ENCODE measurements at regions not wholly inside any gene's neighbourhood (a gene's known extent, or its start where the extent isn't known, plus 50 kb on each side); places are given as distances from the start of the nearest gene placed in this dataset.

DNA sequence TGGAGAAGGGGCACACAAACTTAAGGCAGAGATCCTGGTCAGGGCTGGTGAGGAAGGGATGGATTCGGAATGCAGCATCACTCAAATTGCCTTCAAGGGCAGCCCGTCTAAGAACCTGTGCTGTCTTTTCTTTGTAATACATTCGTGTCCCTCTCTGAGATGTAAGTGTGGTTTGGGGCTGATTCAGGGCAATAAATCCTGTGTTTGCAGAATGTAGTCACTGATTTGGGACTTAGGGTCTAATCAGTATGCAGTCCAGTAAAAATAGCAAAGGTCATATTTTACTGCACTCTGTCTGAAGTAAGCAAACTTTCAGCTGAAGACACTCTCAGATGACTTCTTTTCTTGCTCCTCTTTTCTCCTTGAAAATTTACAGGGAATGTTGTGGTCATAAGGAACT is 93.8 kb upstream of the C1QTNF9B start:
- H3K4me1 Mint-ChIP-seq (ENCODE audit: low read depth) = no peaks in the 10 kb centered on the region
- H3K9me3 Mint-ChIP-seq = no peaks in the 10 kb centered on the region
- no peaks in the 10 kb centered on the region for H3K36me3 Mint-ChIP-seq (ENCODE audit: low read depth)
- peaks cover 15% of the 10 kb centered on the region for H3K27me3 Mint-ChIP-seq
- no peak overlapping the region for H3K27ac Mint-ChIP-seq
- H3K4me3 Mint-ChIP-seq = no peak overlapping the region

DNA sequence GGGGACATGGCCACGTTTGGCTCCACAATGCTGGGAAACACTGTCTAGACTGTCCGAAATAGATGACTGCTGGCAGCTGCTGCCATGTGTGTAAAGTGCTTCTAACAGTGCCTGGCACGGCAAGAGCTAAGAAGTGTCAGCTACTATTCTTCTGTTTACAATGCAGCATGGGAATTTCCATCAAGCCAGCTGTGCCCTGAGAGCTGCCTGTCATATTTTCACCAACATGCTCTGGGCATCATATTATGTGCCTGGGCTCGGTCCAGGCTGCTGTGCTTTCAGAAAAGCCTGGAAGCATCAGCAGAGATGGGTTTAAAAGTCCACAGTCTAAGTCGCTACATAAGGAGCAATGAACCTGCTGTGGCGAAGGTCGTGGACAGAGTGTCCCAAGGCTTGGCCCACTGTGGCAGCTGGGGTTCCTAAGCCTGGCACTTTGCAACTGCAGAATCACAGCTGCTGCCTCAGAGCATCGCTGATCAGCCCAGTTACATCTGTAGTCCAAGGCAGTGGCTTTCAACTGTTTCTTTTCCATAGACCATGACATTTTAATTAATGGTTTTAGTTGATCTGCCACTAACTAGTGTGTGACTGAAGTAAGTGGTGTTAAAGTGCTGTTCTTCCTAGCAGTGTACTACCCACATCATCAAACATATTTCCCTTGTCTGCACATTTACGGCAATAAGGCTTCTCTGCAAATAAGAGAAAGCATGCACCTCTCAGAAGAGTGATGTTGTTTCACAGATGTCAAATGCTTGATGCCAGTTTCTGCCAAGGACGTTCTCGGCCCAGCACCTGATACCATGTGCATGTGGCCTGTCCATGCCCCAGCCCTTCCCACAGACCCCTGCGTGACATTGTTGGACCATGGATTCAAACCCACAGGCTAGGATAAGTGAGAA is 95.7 kb upstream of the C1QTNF9B start:
- no peaks in the 10 kb centered on the region for H3K4me1 Mint-ChIP-seq (ENCODE audit: low read depth)
- H3K4me3 Mint-ChIP-seq = no peak overlapping the region
- H3K27ac Mint-ChIP-seq = no peak overlapping the region
- H3K27me3 Mint-ChIP-seq = peaks cover 15% of the 10 kb centered on the region
- no peaks in the 10 kb centered on the region for H3K9me3 Mint-ChIP-seq
- H3K36me3 Mint-ChIP-seq (ENCODE audit: low read depth) = no peaks in the 10 kb centered on the region

DNA sequence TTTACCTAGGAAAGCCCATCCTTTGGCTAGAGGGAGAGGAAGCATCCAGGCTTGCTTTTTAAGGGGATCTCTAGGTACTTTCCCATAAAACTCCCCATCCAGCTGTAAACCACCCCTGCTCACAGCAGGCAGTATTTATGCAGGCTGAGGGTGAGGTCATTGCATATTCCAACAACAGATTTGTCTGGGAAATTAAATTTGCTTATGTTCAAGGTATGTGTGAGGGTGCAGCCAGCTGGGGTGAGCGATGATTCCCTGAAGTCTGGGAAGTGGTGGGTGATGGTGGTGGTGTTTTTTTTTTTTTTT is 96.3 kb upstream of the C1QTNF9B start:
- no peaks in the 10 kb centered on the region for H3K9me3 Mint-ChIP-seq
- H3K27me3 Mint-ChIP-seq = peaks cover 10% of the 10 kb centered on the region
- H3K27ac Mint-ChIP-seq = no peak overlapping the region
- no peaks in the 10 kb centered on the region for H3K36me3 Mint-ChIP-seq (ENCODE audit: low read depth)
- no peaks in the 10 kb centered on the region for H3K4me1 Mint-ChIP-seq (ENCODE audit: low read depth)
- H3K4me3 Mint-ChIP-seq = no peak overlapping the region

- H3K27me3 Mint-ChIP-seq = peaks cover 3% of the 10 kb centered on the region
- no peaks in the 10 kb centered on the region for H3K4me1 Mint-ChIP-seq (ENCODE audit: low read depth)
- no peak overlapping the region for H3K27ac Mint-ChIP-seq
- no peaks in the 10 kb centered on the region for H3K36me3 Mint-ChIP-seq (ENCODE audit: low read depth)
- H3K9me3 Mint-ChIP-seq = no peaks in the 10 kb centered on the region
- no peak overlapping the region for H3K4me3 Mint-ChIP-seq
Observed at GRCh38 chr13:23995283-23996073, 98.2 kb upstream of the C1QTNF9B start.

DNA sequence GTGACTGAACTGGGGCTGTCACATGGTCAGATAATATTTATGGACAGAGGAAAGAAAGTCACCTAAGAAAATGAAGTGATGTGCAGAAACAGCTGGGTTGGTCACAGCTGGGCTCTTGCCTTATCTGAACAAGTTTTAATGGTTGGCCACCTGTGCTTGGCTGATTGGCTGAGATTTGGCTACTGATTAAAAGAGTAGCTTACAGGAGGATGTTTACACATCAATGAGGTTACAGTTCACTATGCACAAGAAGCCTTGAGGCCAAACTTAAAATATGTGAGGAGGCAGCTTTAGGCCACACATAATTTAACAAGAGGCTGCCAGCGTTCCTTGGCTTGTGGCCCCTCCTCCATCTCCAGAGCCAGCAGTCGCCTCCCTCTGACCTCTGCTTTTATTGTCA is 99.2 kb upstream of the C1QTNF9B start:
- no peak overlapping the region for H3K4me3 Mint-ChIP-seq
- H3K9me3 Mint-ChIP-seq = no peaks in the 10 kb centered on the region
- no peak overlapping the region for H3K27ac Mint-ChIP-seq
- no peaks in the 10 kb centered on the region for H3K27me3 Mint-ChIP-seq
- H3K4me1 Mint-ChIP-seq (ENCODE audit: low read depth) = no peaks in the 10 kb centered on the region
- H3K36me3 Mint-ChIP-seq (ENCODE audit: low read depth) = no peaks in the 10 kb centered on the region

DNA sequence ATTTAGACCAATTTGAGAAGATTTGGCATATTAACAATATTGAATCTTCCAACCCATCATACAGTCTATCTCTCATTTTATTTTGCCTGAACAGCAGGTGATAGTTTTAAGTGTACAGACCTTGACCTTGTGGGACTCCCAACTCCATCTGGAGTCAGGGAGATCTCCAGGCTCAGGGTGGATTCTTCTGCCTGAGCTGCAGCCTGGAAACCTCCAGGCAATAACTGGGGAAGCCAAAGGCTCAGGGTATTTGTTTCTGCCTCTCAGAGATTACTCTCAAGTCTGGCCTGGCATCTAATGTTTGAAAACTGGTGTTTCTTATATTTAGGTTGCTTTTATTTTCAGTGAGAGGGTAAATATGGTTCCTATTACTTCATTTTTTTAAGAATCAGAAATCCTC is 102.1 kb upstream of the C1QTNF9B start:
- no peak overlapping the region for H3K4me3 Mint-ChIP-seq
- no peaks in the 10 kb centered on the region for H3K27me3 Mint-ChIP-seq
- H3K4me1 Mint-ChIP-seq (ENCODE audit: low read depth) = no peaks in the 10 kb centered on the region
- no peaks in the 10 kb centered on the region for H3K36me3 Mint-ChIP-seq (ENCODE audit: low read depth)
- no peaks in the 10 kb centered on the region for H3K9me3 Mint-ChIP-seq
- no peak overlapping the region for H3K27ac Mint-ChIP-seq

GRCh38 chr13:24002206-24002815 is 105.0 kb upstream of the C1QTNF9B start:
- no peaks in the 10 kb centered on the region for H3K27me3 Mint-ChIP-seq
- H3K4me1 Mint-ChIP-seq (ENCODE audit: low read depth) = no peaks in the 10 kb centered on the region
- no peak overlapping the region for H3K4me3 Mint-ChIP-seq
- H3K36me3 Mint-ChIP-seq (ENCODE audit: low read depth) = no peaks in the 10 kb centered on the region
- no peaks in the 10 kb centered on the region for H3K9me3 Mint-ChIP-seq
- H3K27ac Mint-ChIP-seq = no peak overlapping the region

DNA sequence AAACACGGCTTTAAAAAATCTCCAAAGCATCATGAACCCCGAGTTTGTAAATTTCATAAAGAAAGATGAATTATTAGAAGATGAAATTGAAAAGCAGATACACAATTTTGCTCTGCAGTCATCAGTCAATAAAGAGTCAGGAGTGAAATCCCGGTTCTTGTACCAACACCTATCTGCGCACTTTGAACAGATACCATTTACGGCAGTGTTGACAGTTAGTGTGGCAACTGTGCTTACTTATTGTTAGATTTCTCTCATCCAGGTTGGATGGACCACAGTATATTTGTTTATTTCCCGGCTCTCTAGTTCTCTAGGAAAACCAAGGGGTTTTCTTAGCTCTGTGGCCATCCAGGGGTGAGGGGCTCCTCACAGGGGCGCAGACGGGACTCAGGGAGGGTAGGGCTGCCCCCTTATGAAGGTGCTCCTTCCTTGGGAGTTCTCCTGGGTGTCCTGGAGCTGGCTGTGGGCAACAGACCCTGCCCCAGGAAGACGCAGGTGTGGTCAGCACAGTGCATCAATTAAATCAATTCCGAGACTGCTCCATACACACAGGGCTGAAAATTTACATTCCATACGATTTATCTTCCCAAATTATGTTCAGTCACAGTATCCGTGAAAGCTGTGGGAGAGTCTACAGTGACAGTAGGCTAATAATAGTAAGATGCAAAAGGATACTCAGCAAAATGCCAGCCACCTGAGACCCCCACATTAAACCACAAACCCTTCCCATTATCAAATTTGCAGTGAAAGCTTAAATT is 107.0 kb upstream of the C1QTNF9B start:
- Mint-ChIP-seq H3K9me3 (no peaks in the 10 kb centered on the region), H3K27me3 (no peaks in the 10 kb centered on the region), H3K4me1 (ENCODE audit: low read depth) (no peaks in the 10 kb centered on the region), H3K27ac (no peak overlapping the region), H3K36me3 (ENCODE audit: low read depth) (no peaks in the 10 kb centered on the region), H3K4me3 (no peak overlapping the region)

DNA sequence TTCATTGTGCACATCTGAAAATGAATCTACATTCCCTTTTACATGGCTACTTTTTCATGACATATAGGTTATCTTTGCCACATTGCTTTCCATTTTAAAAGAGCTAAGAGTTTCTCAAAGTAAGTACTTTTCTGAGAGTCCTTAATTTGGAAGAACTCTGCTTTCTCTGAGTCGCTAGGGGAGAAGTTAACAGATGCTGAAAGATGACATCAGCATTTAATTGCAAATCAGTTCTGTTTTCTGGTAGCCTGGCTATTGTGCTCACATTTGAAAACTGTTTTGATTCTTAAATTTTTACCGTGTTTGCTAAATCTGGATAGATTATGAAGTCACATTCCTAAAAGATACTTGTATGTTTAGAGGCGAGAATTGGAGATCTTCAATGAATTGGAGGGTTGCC is 107.7 kb upstream of the C1QTNF9B start:
- H3K4me3 Mint-ChIP-seq = no peak overlapping the region
- no peaks in the 10 kb centered on the region for H3K9me3 Mint-ChIP-seq
- H3K36me3 Mint-ChIP-seq (ENCODE audit: low read depth) = no peaks in the 10 kb centered on the region
- H3K4me1 Mint-ChIP-seq (ENCODE audit: low read depth) = no peaks in the 10 kb centered on the region
- no peaks in the 10 kb centered on the region for H3K27me3 Mint-ChIP-seq
- H3K27ac Mint-ChIP-seq = no peak overlapping the region

DNA sequence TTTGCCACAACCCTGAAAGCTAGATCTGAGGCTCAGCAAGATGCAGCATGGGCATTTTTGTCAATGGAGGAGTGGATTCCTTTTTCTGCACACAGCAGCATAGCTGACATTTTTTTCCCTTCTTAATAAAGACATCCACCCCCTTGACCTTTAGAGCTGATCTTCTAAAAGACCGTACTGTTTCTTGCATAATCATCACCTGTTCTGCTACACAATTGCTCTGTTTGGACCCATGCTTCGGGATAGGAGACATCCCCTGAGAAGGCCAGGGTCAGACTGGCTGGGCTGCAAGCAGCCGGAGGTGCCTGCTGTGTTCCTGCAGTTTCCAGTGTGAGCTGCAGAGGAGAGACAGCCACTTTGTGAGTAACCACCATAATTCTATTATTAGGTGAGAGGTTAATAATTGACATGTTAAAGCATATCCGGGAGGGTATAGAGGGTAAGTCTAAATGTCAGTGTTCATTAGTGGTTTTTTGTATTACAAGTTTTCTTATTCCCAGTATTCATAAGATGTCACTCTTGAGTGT is 108.5 kb upstream of the C1QTNF9B start:
- Mint-ChIP-seq H3K4me3 (no peak overlapping the region), H3K27ac (no peak overlapping the region), H3K4me1 (ENCODE audit: low read depth) (no peaks in the 10 kb centered on the region), H3K27me3 (no peaks in the 10 kb centered on the region), H3K9me3 (no peaks in the 10 kb centered on the region), H3K36me3 (ENCODE audit: low read depth) (no peaks in the 10 kb centered on the region)

DNA sequence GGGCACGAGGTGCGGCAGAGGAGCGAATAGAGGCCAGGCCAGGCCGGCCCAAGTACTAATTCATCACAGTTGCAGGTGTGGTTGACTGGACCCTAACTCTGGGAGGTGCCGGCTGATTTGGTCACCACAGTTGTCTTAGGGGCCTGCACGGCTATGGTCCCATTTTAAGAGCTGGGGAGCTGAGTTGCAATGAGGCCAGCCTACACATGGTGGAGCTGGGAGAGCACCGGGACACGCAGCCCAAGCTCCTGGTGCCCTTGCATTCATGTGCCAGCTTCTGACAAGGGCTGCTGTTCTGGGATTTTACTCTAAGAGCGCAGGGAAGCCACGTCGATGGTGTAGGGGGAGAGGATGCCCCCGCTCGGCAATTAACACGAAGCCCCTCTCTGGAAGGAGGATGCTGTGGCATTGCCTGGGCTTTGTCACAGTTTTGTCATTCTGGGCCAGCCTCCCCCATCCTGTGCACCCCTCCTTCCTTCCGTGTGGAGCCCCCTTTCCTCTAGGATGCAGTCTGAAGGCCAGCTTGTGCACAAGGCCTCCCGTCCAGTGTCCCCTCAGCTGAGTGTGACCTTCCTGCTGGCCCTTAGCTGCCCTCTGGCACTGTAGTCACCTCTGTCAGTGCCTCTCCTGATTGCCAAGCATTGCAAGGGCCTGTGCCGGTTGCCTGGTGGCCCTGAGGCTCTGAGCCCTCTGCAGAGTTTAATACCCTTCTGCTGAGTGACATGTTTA is 109.4 kb upstream of the C1QTNF9B start:
- H3K27me3 Mint-ChIP-seq = no peaks in the 10 kb centered on the region

GRCh38 chr13:24007979-24008620 is 110.8 kb upstream of the C1QTNF9B start:
- no peak overlapping the region for H3K4me3 Mint-ChIP-seq
- H3K27ac Mint-ChIP-seq = no peak overlapping the region
- H3K27me3 Mint-ChIP-seq = no peaks in the 10 kb centered on the region
- H3K4me1 Mint-ChIP-seq (ENCODE audit: low read depth) = no peaks in the 10 kb centered on the region
- H3K36me3 Mint-ChIP-seq (ENCODE audit: low read depth) = no peaks in the 10 kb centered on the region
- no peaks in the 10 kb centered on the region for H3K9me3 Mint-ChIP-seq

More for the DNA sequence above, 109.4 kb upstream of the C1QTNF9B start:
- Mint-ChIP-seq H3K27ac (no peak overlapping the region), H3K9me3 (no peaks in the 10 kb centered on the region), H3K4me1 (ENCODE audit: low read depth) (no peaks in the 10 kb centered on the region), H3K4me3 (no peak overlapping the region), H3K36me3 (ENCODE audit: low read depth) (no peaks in the 10 kb centered on the region)

DNA sequence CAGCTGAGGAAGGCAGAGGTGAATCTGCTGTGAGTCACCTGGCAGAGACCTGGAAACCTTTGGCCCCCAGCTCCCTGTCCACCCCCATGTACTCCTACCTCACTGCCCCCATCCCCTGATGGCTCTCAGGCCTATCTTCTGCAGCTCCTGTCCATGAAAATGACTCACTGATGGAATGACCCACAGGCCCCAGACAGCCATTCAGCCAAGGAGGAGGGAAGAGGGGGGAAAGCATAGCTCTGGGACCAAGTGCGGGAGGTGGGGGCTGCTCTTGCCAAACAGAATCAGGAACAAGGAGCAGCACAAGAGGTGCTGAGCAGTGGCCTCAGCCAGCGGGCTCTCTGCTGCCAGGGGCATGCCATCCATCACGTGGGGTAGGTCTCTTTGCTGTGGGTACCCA is 111.4 kb upstream of the C1QTNF9B start:
- Mint-ChIP-seq H3K4me1 (ENCODE audit: low read depth) (no peaks in the 10 kb centered on the region), H3K27ac (no peak overlapping the region), H3K9me3 (no peaks in the 10 kb centered on the region), H3K27me3 (no peaks in the 10 kb centered on the region), H3K36me3 (ENCODE audit: low read depth) (no peaks in the 10 kb centered on the region), H3K4me3 (no peak overlapping the region)

GRCh38 chr13:24011266-24011665 is 114.0 kb upstream of the C1QTNF9B start:
- Mint-ChIP-seq H3K27me3 (no peaks in the 10 kb centered on the region), H3K27ac (no peak overlapping the region), H3K9me3 (no peaks in the 10 kb centered on the region), H3K4me3 (no peak overlapping the region), H3K36me3 (ENCODE audit: low read depth) (no peaks in the 10 kb centered on the region), H3K4me1 (ENCODE audit: low read depth) (no peaks in the 10 kb centered on the region)

Data from stimulated activated naive CD8-positive, alpha-beta T cell treated with anti-CD3 and anti-CD28 coated beads, Interleukin-15, Interleukin-2, amounts not matched to agents 100 ng/mL and 50 ng/mL, for 24 hours (primary cell).